ENCODE measurements at regions not wholly inside any gene's neighbourhood (a gene's known extent, or its start where the extent isn't known, plus 50 kb on each side); places are given as distances from the start of the nearest gene placed in this dataset.

- ChIA-PET POLR2A (no interaction called here), CTCF (no interaction called here)
- DNase-seq (ENCODE audit: extremely low spot score) = no peak
- no peak for TF ChIP-seq CTCF (IDR thresholded peaks at IDR 0.05; ENCODE audit: control extremely low read depth, extremely low read depth, low read depth, missing control alignments)
These were observed 187.6 kb upstream of the SHH start for GRCh38 chr7:155999631-156000489.

- no peak for DNase-seq (ENCODE audit: extremely low spot score)
- no peak for TF ChIP-seq CTCF (IDR thresholded peaks at IDR 0.05; ENCODE audit: control extremely low read depth, extremely low read depth, low read depth, missing control alignments)
- ChIA-PET CTCF (interaction anchor here (1.3 kb wide), 1 partner anchor 9 kb away, joined by 3 read pairs; no protein-coding TSS in a partner anchor), POLR2A (no interaction called here)
These were observed 186.7 kb upstream of the SHH start for GRCh38 chr7:155998766-155999630.

GRCh38 chr7:155998328-155998691 is 186.0 kb upstream of the SHH start:
- no peak for DNase-seq (ENCODE audit: extremely low spot score)
- ChIA-PET CTCF (interaction anchor here (1.3 kb wide), 1 partner anchor 10 kb away, joined by 3 read pairs; no protein-coding TSS in a partner anchor), POLR2A (no interaction called here)
- TF ChIP-seq CTCF (IDR thresholded peaks at IDR 0.05; ENCODE audit: control extremely low read depth, extremely low read depth, low read depth, missing control alignments) = no peak

GRCh38 chr7:155997431-155998327 is 185.4 kb upstream of the SHH start:
- TF ChIP-seq CTCF (IDR thresholded peaks at IDR 0.05; ENCODE audit: control extremely low read depth, extremely low read depth, low read depth, missing control alignments) = no peak
- ChIA-PET CTCF (interaction anchor here (0.9 to 1.3 kb wide), 2 partner anchors 10 to 133 kb away, joined by 3 read pairs; no protein-coding TSS in a partner anchor), POLR2A (no interaction called here)
- no peak for DNase-seq (ENCODE audit: extremely low spot score)

GRCh38 chr7:155996718-155997280 is 184.5 kb upstream of the SHH start:
- no peak for DNase-seq (ENCODE audit: extremely low spot score)
- CTCF ChIA-PET = interaction anchor here (0.9 kb wide), 1 partner anchor 132 kb away, joined by 3 read pairs; no protein-coding TSS in a partner anchor
- POLR2A ChIA-PET = no interaction called here
- TF ChIP-seq CTCF (IDR thresholded peaks at IDR 0.05; ENCODE audit: control extremely low read depth, extremely low read depth, low read depth, missing control alignments) = no peak
